Fibroblast of lung (primary cell): ENCODE measurements at regions not wholly inside any gene's neighbourhood (a gene's known extent, or its start where the extent isn't known, plus 50 kb on each side); places are given as distances from the start of the nearest gene placed in this dataset.
"Not testable (repeated sequence)": the region's sequence is repeated elsewhere in the genome, so short reads cannot be mapped to it uniquely, and the experiment has no call there.

Experiments used
- DNase-seq, 2 donors: peaks; one replicate each; pipeline versions ENCODE4 v3.0.0 to v3.0.0-alpha.2; 2010; ENCODE audit warnings: low read depth in 2 of 2
- H2AFZ ChIP-seq: 2 replicates; pipeline ENCODE4 v1.5.1; 2012; ENCODE audit warnings: low read length, control low read depth, inconsistent platforms
- H3K27ac ChIP-seq: 2 replicates; pipeline ENCODE4 v1.5.1; 2011; ENCODE audit warnings: low read length, control low read depth; ENCODE audit not compliant: insufficient read depth
- H3K27me3 ChIP-seq: 2 replicates; pipeline ENCODE4 v1.5.1; 2011; ENCODE audit warnings: mild to moderate bottlenecking, low read length; ENCODE audit not compliant: control insufficient read depth, insufficient read depth
- H3K36me3 ChIP-seq: 2 replicates; pipeline ENCODE4 v1.5.1; 2011; ENCODE audit warnings: low read length; ENCODE audit not compliant: control insufficient read depth, insufficient read depth
- H3K4me1 ChIP-seq: 2 replicates; pipeline ENCODE4 v1.5.1; 2011; ENCODE audit warnings: low read length; ENCODE audit not compliant: control insufficient read depth, insufficient read depth; ENCODE audit errors: extremely low read depth
- H3K4me2 ChIP-seq: 2 replicates; pipeline ENCODE4 v1.5.1; 2011; ENCODE audit warnings: low read length, control low read depth; ENCODE audit not compliant: insufficient read depth; ENCODE audit errors: extremely low read depth
- H3K4me3 ChIP-seq, 4 experiments: fragments of 200-600 bp in 1 of 4; sonication (generic) in 1 of 4; replicated peaks in 1 of 4; 2 replicates each; pipeline ENCODE4 v1.5.1; 2011 to 2016; ENCODE audit warnings: low read length in 4 of 4, low read depth in 3 of 4, mild to moderate bottlenecking in 3 of 4, control low read depth in 2 of 4, inconsistent platforms in 1 of 4, mixed read lengths in 1 of 4; ENCODE audit not compliant: insufficient read depth in 1 of 4; ENCODE audit errors: control extremely low read depth in 1 of 4
- H3K79me2 ChIP-seq: 2 replicates; pipeline ENCODE4 v1.5.1; 2012; ENCODE audit warnings: mild to moderate bottlenecking, low read length, inconsistent platforms; ENCODE audit not compliant: control insufficient read depth, insufficient read depth
- H3K9ac ChIP-seq: 2 replicates; pipeline ENCODE4 v1.5.1; 2011; ENCODE audit warnings: mild to moderate bottlenecking, low read length, control low read depth; ENCODE audit not compliant: insufficient read depth
- H3K9me3 ChIP-seq: 2 replicates; pipeline ENCODE4 v1.5.1; 2012; ENCODE audit warnings: low read depth, low read length; ENCODE audit not compliant: control insufficient read depth, insufficient read depth
- H4K20me1 ChIP-seq: 2 replicates; pipeline ENCODE4 v1.5.1; 2011; ENCODE audit warnings: low read length; ENCODE audit not compliant: control insufficient read depth, insufficient read depth; ENCODE audit errors: extremely low read depth
- EZH2 ChIP-seq: IDR thresholded peaks from 2 replicates; pipeline ENCODE4 v1.5.1; 2012; ENCODE audit warnings: low read length, control low read depth, mild to moderate bottlenecking; ENCODE audit errors: missing control alignments
- TF ChIP-seq, protein P1 (sequence below), 2 donors: IDR thresholded peaks in 1 of 2; conservative IDR thresholded peaks in 1 of 2; 1 replicate in 1 of 2; 2 replicates in 1 of 2; pipeline ENCODE4 v1.5.1; 2011 to 2012; ENCODE audit warnings: low read length in 2 of 2, control low read depth in 1 of 2, inconsistent platforms in 1 of 2, low read depth in 1 of 2, mild to moderate bottlenecking in 1 of 2

GRCh38 chr14:46108228-46108627, 543.4 kb downstream of the RPL10L start:
- no peak overlapping the region for H3K9ac ChIP-seq
- no peak for TF ChIP-seq EZH2
- TF ChIP-seq, protein P1, sequence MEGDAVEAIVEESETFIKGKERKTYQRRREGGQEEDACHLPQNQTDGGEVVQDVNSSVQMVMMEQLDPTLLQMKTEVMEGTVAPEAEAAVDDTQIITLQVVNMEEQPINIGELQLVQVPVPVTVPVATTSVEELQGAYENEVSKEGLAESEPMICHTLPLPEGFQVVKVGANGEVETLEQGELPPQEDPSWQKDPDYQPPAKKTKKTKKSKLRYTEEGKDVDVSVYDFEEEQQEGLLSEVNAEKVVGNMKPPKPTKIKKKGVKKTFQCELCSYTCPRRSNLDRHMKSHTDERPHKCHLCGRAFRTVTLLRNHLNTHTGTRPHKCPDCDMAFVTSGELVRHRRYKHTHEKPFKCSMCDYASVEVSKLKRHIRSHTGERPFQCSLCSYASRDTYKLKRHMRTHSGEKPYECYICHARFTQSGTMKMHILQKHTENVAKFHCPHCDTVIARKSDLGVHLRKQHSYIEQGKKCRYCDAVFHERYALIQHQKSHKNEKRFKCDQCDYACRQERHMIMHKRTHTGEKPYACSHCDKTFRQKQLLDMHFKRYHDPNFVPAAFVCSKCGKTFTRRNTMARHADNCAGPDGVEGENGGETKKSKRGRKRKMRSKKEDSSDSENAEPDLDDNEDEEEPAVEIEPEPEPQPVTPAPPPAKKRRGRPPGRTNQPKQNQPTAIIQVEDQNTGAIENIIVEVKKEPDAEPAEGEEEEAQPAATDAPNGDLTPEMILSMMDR (conservative IDR thresholded peaks at IDR 0.05 in 1 of 2, IDR thresholded peaks at IDR 0.05 in 1 of 2; ENCODE audit: low read depth in 1 of 2, low read length in 2 of 2), result no peak
- H3K79me2 ChIP-seq, result no peaks in the 10 kb centered on the region
- no peaks in the 10 kb centered on the region for H3K27me3 ChIP-seq
- no peaks in the 10 kb centered on the region for H3K36me3 ChIP-seq
- no peaks in the 10 kb centered on the region for H3K4me1 ChIP-seq
- H2AFZ ChIP-seq, result no peak overlapping the region
- no peaks in the 10 kb centered on the region for H3K9me3 ChIP-seq
- H3K4me2 ChIP-seq, result no peak overlapping the region
- H3K27ac ChIP-seq, result no peak overlapping the region
- no peak for DNase-seq
- no peak overlapping the region for H3K4me3 ChIP-seq
- no peaks in the 10 kb centered on the region for H4K20me1 ChIP-seq

DNA sequence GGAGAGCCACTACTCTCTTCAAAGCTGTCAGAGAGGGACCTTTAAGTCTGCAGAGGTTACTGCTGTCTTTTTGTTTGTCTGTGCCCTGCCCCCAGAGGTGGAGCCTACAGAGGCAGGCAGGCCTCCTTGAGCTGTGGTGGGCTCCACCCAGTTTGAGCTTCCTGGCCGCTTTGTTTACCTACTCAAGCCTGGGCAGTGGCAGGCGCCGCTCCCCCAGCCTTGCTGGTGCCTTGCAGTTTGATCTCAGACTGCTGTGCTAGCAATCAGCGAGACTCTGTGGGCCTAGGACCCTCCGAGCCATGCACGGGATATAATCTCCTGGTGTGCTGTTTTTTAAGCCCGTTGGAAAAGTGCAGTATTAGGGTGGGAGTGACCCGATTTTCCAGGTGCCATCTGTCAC, 550.7 kb downstream of the RPL10L start:
- not testable (repeated sequence) for H3K4me1 ChIP-seq, DNase-seq, H3K4me2 ChIP-seq, H3K27ac ChIP-seq, H3K36me3 ChIP-seq, H3K27me3 ChIP-seq, H3K4me3 ChIP-seq, H3K9ac ChIP-seq, H3K9me3 ChIP-seq, H4K20me1 ChIP-seq, H2AFZ ChIP-seq, H3K79me2 ChIP-seq

DNA sequence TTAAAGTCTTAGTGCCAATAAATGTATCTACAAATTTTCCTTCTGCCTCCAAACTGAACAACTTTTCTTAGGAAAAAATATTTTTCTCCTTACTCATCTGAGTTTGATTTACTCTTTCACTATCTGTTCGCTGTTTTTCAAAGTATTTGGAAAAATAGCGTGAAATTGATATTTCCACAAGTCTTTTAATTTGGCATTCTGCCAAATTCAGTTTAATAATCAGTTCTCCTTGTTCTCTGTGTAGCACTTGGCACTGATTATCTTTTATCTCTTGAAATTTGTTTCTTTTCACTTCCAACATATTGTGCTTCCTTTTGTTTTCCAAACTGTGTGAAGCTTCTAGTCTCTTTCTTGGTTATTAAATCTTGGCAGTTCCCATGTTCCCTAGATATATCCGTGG, 559.8 kb downstream of the RPL10L start:
- DNase-seq, result no peak
- H3K27ac ChIP-seq, result no peak overlapping the region
- no peak for TF ChIP-seq EZH2
- TF ChIP-seq, protein P1 (conservative IDR thresholded peaks at IDR 0.05 in 1 of 2, IDR thresholded peaks at IDR 0.05 in 1 of 2; ENCODE audit: low read depth in 1 of 2, low read length in 2 of 2), result no peak
- H2AFZ ChIP-seq, result no peak overlapping the region
- no peaks in the 10 kb centered on the region for H3K36me3 ChIP-seq
- no peaks in the 10 kb centered on the region for H3K79me2 ChIP-seq
- H3K27me3 ChIP-seq, result no peaks in the 10 kb centered on the region
- no peaks in the 10 kb centered on the region for H3K9me3 ChIP-seq
- H4K20me1 ChIP-seq, result no peaks in the 10 kb centered on the region
- H3K4me3 ChIP-seq, result no peak overlapping the region
- H3K9ac ChIP-seq, result no peak overlapping the region
- H3K4me2 ChIP-seq, result no peak overlapping the region
- H3K4me1 ChIP-seq, result no peaks in the 10 kb centered on the region

- no peak overlapping the region for H3K27ac ChIP-seq
- H2AFZ ChIP-seq, result no peak overlapping the region
- H3K36me3 ChIP-seq, result no peaks in the 10 kb centered on the region
- no peaks in the 10 kb centered on the region for H4K20me1 ChIP-seq
- no peaks in the 10 kb centered on the region for H3K79me2 ChIP-seq
- TF ChIP-seq, protein P1 (conservative IDR thresholded peaks at IDR 0.05 in 1 of 2, IDR thresholded peaks at IDR 0.05 in 1 of 2; ENCODE audit: low read depth in 1 of 2, low read length in 2 of 2), result no peak
- no peak for TF ChIP-seq EZH2
- no peaks in the 10 kb centered on the region for H3K4me1 ChIP-seq
- no peaks in the 10 kb centered on the region for H3K9me3 ChIP-seq
- H3K9ac ChIP-seq, result no peak overlapping the region
- no peak overlapping the region for H3K4me2 ChIP-seq
- no peak for DNase-seq
- H3K4me3 ChIP-seq, result no peak overlapping the region
- no peaks in the 10 kb centered on the region for H3K27me3 ChIP-seq
These were observed 564.0 kb downstream of the RPL10L start for GRCh38 chr14:46087604-46088003.
